Activated CD8-positive, alpha-beta memory T cell treated with anti-CD3 and anti-CD28 coated beads, Interleukin-2, amount 50 U/mL, for 1 hour (primary cell): ENCODE measurements at regions not wholly inside any gene's neighbourhood (a gene's known extent, or its start where the extent isn't known, plus 50 kb on each side); places are given as distances from the start of the nearest gene placed in this dataset.

Source experiments
- DNase-seq: peaks from one replicate; pipeline ENCODE4 v3.0.0-alpha.2; 2020; ENCODE audit errors: extremely low read depth

DNA sequence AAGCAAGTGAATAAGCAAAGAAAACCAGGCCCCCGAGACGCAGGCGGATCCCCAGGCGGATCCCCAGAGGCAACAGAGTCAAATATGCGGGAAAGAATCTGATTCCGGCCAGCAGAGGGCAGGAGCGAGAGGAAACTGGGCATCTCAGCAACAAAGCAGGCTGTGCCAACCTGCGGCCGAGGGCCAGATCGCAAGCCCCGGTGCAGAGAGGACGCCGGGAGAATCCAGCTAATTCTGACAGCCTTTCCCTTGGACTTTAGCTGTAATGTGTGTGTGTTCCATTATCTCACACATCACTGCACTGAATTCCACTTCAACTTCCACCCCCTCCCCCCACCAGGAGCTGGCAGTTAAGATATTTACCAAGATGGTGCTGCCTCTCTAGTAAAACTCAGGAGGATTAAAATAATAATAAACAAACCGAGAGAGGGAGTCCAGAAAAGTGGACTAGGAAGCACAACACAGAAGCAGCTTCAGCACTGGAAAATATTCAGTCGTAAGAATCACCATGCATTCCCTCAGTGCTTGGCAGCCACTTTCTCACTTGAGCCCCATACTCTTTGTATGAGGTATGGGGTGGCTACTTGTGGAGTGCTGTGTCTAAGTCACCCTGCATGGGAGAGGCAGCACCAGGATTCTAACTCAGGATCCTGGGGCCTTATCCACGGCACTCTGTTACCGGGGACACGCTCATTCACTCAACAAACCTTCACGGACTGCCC is 66.2 kb upstream of the SNX9 start:
- DNase-seq = no peak

DNA sequence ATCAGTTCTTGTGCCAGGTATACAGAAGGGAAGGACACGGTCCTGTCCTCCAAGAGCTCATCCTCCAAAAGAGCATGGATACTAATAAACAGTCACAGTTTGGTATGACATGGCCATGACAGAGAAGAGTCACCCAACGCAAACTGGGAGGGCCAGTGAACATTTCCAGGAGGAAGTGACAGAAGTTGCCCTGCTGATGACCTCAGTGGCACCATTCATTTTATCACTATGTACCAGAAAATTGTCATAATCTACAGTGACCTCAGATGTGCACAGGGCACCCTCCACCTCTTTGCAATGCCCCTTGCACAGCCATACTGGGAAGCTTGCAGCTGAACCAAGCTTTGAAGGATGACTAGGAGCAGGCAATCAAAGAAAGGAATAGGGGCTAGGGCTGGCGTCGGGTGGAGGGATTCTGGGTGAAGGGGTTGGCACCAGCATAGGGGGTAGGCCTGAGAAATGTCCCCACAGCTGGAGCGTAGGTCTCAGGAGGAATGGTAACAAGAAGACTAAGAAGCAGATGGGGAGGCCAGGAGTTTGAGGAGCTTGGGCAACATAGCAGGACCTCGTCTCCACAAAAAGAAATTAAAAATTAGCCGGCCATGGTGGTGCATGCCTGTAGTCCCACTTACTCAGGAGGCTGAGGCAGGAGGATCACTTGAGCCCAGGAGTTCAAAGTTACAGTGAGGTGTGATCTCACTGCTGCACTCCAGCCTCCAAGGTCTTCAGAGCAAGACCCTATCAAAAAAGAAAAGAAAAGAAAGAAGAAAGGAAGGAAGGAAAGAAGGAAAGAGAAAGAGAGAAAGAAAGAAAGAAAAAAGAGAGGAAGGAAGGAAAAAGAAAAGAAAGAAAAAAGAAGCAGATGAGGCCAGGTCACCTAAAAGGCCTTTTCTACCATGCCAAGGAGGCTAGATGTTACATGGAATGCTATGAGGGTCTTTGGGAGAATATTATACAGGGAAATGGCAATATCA is 65.3 kb upstream of the SNX9 start:
- DNase-seq = no peak

DNA sequence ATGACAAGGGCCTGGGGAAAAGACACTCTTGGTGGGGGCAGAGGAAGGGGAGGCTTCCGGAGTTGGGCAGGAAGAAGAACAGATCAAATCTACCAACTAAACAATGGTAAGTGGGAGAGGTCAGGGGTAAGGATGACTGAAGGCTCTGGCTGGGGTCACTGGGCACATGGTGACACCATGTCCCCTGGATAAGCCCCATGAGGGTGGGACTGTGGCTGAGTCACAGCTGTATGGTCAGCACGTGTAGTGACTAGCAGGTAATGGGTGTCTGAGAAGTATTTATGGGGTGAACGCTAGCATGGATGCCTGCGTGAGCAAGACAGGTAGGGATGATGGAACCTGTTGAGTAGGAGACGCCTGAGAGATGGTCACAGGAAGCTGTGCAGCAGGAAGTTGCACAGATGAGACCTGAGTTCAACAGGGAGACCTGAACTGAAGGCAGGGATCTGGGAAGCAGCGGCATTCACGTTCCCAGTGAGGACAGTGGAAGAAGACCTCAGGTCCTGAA is 64.5 kb upstream of the SNX9 start:
- DNase-seq = no peak

DNA sequence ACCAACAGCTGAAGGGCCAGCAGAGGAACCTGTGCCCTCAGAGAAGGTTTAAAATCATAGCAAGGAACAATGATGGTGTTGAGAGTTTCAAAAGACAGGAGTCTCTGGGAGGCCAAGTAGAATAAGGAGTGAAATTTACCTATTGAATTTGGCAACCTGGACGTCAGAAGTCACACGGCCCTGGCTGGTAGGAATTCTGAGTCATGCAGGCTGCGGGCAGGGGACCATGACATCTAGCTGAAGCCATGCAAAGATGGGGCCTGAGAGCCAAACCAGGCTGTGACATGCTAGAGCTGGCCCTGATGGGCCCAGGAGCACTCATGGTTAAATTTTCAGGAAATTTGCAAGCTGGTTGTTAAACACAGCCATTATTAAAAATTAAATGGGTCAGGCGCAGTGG is 64.0 kb upstream of the SNX9 start:
- DNase-seq = no peak

- DNase-seq = no peak
Measured at GRCh38 chr6:157760137-157760536, 62.9 kb upstream of the SNX9 start.

DNA sequence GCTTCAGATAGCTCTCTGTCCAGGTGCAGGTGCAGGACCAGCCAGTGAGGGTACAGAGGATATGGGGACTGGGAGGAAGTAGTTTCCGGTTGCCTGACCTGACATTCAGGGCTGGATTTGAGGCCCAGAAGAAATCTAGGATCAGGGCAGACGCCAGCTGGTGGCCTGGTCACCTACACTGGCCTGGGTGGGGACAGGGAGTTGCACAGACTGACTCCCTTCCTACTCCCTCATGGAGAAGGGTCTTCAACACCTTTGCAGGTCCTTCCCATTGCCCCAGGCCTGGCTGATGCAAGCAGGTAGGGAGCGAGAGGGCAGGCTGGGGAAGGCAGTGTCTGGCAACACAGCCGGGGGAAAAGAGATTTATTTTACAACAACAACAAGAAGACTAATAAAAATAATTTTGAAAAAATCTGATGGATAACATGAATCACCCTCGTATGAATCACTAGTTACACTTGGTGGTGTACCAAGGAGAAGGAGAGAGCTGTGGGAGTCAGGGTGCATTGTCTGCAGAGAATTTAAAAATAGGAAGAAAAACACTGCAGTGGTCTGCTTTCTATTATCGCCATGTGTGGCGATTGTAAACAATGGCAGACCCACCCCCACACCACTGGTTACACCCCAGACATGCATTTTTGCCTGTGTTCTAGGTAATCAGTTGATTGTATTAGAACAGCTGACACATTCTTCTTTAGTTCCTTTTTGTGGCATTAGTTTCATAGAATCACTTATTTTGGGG is 62.3 kb upstream of the SNX9 start:
- DNase-seq = no peak

DNA sequence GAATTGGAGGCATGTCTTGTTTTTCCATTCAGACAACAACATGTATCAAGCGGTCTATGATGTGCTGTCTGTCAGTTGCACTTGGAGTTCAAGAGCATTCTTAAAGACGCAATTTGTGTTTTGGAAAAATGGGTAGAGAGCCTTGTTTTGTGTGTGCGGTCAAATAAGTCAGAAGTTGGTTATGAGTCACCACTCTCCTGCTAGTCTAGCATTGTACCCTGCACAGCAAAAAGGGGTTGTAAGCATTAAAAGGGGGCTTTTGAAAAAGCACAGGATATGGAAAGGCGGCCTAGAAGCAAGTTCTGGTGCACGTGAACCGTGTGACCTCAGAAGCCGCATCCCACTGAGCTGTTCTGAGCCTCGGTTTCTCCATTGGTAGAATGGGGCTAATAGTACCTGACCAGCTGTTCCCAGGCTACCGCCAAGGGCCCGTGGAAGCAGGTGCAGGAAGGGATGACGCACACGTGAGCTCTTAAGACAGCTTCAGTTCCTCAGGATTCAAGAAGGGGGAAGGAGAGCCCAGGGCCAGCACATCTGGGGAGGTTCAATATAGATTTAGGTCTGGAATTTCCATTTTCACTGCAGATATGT is 61.6 kb upstream of the SNX9 start:
- DNase-seq = peak; percentile 59

DNA sequence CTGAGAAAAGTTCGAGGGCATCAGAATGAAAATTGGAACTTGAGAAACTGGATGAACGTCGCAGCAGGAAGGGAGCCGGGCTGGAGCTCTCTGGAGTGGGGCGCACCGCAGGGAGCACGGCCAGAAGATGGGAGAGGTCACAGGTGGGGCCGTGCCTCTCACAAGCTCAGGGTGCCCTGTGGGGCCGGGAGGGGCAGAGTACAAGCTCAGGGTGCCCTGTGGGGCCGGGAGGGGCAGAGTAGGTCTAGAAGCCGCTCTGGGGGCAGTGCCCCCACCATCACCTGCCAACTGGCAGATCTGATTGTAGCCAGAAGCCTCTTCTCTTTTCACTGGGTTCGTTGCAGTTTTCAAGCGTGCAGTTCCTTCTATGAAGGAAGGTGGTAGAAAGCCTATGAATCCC is 61.1 kb upstream of the SNX9 start:
- no peak for DNase-seq

GRCh38 chr6:157762636-157763035 is 60.4 kb upstream of the SNX9 start:
- no peak for DNase-seq

DNA sequence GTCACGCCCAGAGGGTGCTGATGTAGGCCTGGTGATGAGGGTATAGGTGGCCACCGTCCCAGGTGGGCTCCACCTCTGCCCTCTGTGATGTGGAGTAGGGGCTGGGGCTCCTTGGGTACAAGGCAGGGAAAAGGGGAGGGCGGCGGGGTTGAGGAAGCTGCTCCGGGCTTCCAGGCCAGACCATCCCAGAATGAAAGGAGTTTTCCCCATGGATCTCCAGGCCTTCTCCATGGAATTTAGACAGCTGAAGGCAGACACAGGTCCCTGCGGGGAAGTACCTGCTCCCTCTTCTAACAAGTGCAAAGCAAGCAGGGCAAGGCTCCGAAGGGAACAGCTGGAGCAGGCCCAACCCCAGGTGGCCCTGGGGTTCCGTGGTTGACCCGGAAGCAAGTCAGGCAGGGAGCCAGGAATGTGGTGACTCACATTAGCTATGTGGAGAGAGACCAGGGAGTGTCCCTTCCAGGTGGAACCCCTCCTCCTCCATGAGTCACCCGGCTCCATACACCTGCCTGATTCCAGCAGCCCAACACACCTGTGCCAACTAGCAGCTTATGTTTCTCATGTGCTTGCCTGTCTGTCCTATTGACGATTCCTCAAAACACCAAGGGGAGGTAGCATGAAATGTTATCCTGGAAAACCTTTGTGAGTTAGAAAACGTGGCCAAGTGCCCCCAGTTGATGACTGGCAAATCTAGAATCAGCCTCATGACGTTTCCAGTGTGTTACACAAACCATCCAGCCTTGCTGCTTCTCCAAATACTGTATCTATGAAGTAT is 59.7 kb upstream of the SNX9 start:
- no peak for DNase-seq

DNA sequence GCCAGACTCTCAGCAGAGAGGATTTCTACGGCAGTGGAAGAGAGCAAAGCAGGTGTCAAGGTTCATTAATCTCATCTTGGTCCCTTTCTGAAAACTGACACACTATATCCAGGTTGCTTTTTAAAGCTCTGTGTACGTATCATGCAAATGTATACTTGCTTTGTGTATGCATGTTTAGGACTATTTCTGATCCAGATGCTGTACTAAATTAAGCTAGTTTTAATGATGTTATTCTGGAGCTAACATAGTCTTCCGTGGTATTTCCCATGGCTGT is 59.2 kb upstream of the SNX9 start:
- no peak for DNase-seq

GRCh38 chr6:157764178-157765068 is 58.6 kb upstream of the SNX9 start:
- DNase-seq = peak; percentile 90

DNA sequence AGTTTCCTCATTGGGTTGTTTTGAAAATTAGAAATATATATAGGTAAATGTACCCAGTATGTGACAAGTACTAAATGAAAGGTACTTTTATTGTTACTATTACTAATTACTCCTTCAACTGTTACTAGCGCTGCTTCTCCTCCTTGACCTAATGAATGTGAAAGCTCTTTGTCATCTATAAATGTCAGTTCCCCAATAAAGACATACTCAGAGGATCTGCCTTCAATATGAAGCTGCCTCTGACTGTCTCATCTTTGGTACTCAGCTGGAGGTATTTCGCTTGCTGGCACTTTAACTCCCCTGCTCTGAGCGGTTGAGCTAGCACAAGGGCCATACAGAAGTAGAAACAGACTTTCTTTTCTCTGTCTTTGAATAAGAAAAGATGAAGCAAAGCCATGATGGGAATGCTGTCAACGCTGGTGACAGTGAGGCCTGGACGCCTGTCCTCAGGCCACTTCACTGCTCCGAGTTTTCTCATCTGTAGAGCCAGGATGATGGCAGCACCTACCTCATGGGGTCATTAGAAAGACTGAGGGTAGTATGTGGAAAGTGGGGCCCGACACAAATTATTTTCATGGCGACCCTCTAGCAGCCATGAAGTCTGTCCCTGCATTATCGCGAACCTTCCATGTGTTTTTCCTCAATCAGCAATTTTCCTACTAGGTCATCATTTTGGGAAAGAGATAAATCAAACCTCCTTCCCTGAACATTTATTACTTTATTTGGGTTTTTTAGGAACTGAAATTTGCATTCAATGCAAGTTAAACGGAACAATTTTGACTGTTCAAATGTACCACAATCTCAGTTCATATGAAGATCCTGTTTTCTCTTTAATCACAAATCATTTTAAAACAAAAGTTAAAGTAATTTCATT is 55.9 kb upstream of the SNX9 start:
- DNase-seq = no peak

GRCh38 chr6:157767775-157768156 is 55.3 kb upstream of the SNX9 start:
- DNase-seq = no peak

DNA sequence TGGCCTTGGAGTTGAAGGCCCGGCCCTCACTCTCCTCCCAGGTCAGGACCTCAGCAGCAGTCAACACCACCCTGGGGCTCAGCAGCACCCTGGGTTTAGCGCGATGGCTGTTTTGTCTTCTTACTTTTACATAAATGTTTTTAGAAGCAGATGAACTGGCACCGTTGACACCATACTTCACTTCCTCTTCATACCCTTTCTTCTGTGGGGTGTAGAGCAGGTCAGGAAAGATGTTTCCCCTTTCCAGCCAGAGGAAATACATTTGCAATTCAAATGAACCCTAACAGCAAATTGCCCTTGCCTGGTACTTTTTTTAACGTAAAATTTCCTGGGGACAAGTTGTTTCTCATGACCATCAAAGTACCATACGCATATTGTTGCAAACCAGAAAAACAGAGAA is 54.7 kb upstream of the SNX9 start:
- no peak for DNase-seq

DNA sequence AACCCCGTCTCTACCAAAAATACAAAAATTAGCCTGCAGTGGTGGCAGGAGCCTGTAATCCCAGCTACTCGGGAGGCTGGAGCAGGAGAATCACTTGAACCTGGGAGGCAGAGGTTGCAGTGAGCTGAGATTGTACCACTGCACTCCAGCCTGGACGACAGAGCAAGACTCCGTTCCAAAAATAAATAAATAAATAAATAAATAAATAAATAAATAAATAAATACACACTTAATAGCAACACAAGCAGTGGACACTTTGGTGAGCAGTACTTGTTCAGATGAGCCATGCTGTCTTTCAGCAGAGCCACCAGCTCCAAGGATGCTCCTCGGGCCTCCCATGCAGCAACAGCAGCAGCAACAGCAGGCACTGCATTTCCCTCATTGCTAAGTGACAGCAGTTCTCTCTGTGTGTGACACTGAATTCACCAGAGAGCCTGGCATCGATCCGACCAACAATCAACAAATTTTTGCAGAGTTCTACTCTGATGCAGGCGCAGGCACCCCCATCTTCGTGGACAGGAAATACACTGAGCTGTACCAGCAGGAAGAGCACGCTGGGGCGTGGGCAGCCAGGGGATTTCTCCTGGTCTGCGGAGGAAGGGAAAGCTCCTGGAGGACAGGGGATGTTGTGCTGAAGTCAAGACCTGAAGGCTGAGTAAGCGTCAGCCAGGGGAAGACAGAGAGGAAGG is 54.0 kb upstream of the SNX9 start:
- DNase-seq = no peak

DNA sequence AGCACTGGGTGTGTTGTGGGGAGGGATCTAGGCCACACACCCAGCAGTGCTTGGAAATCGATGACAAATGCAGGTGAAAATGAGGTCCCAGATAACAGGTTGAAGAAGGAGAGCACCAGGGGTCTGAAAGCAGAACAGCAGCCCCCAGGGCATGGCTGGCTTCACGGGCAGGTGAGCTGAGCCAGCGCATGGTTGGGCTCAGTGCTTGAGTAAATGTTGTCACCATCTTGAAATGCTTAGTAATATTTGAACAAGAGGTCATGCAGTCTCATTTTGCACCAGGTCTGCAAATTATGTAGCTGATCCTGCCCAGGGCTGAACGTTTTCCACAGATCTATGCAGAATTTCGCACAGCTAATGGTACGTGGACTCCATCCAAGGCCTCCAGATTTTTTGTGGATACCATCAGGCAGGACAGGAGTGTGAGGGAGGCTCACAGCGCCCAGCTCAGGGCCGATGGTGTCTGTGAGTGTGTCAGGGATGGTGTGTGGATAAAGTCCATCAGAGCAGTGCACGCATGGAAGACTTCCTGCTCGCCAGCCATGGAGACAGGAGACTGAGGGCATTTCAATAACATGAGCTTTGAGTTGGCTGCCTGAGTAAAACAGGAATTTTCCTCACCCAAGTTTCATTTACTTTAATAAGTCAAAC is 53.1 kb upstream of the SNX9 start:
- no peak for DNase-seq

DNA sequence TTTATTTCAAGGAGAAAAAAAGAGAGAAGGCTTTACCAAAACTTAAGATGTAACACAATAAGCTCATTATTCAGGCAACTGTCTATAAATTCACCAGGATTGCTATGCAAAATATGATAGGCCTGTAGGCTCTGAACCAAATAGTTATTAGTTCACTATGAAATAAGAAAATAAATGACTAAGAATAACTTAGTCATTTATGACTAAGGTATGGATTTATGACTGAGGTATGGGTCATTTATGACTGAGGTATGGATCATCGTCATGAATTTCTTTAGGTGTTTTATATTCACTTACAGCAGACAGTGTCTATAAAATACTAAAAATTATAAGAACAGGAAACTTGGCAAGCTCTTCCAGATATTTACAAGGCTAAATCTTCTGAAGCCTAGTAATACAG is 52.1 kb upstream of the SNX9 start:
- DNase-seq = no peak
